SKM-1 treated with dmso at 0.1 percent for 144 hours (cell line): ENCODE measurements at regions not wholly inside any gene's neighbourhood (a gene's known extent, or its start where the extent isn't known, plus 50 kb on each side); places are given as distances from the start of the nearest gene placed in this dataset.
"Not testable (repeated sequence)": the region's sequence is repeated elsewhere in the genome, so short reads cannot be mapped to it uniquely, and the experiment has no call there.

ENCODE experiments used
- DNase-seq: peaks from one replicate; lab custom pipeline; 2025; ENCODE audit not compliant: unreplicated experiment; lab: John Stamatoyannopoulos, UW

- no peak for DNase-seq
Observed at GRCh38 chr18:75775121-75775520, 347.6 kb upstream of the SMIM21 start.

GRCh38 chr18:75773618-75774017, 346.1 kb upstream of the SMIM21 start:
- DNase-seq, result no peak

- DNase-seq, result no peak
Observed at GRCh38 chr18:75762758-75763157, 335.3 kb upstream of the SMIM21 start.

- DNase-seq, result no peak
Observed at GRCh38 chr18:75760208-75760607, 332.7 kb upstream of the SMIM21 start.

GRCh38 chr18:75757951-75758350, 330.4 kb upstream of the SMIM21 start:
- no peak for DNase-seq

- DNase-seq, result no peak
Observed at GRCh38 chr18:75754433-75754832, 326.9 kb upstream of the SMIM21 start.

- no peak for DNase-seq
Observed at GRCh38 chr18:75753753-75754152, 326.2 kb upstream of the SMIM21 start.

- no peak for DNase-seq
Observed at GRCh38 chr18:75752740-75753263, 325.3 kb upstream of the SMIM21 start.

- no peak for DNase-seq
Observed at GRCh38 chr18:75745147-75745546, 317.6 kb upstream of the SMIM21 start.

- DNase-seq, result no peak
Observed at GRCh38 chr18:75742516-75742915, 315.0 kb upstream of the SMIM21 start.

- no peak for DNase-seq
Observed at GRCh38 chr18:75739682-75740081, 312.2 kb upstream of the SMIM21 start.

GRCh38 chr18:75735291-75735690, 307.8 kb upstream of the SMIM21 start:
- no peak for DNase-seq

- DNase-seq, result no peak
Observed at GRCh38 chr18:75730249-75730648, 302.7 kb upstream of the SMIM21 start.

- no peak for DNase-seq
Observed at GRCh38 chr18:75728621-75729020, 301.1 kb upstream of the SMIM21 start.

- DNase-seq, result peak; percentile 7
Observed at GRCh38 chr18:75727456-75727855, 300.0 kb upstream of the SMIM21 start.

GRCh38 chr18:75723521-75724340, 296.2 kb upstream of the SMIM21 start:
- no peak for DNase-seq

- DNase-seq, result no peak
Observed at GRCh38 chr18:75714766-75715165, 287.3 kb upstream of the SMIM21 start.

GRCh38 chr18:75712124-75712867, 284.8 kb upstream of the SMIM21 start:
- not testable (repeated sequence) for DNase-seq

- no peak for DNase-seq
Observed at GRCh38 chr18:75700561-75700960, 273.1 kb upstream of the SMIM21 start.

GRCh38 chr18:75698861-75699260, 271.4 kb upstream of the SMIM21 start:
- no peak for DNase-seq

GRCh38 chr18:75697493-75697892, 270.0 kb upstream of the SMIM21 start:
- DNase-seq, result no peak

GRCh38 chr18:75696391-75696790, 268.9 kb upstream of the SMIM21 start:
- no peak for DNase-seq
